GM18868 (cell line): ENCODE measurements at regions not wholly inside any gene's neighbourhood (a gene's known extent, or its start where the extent isn't known, plus 50 kb on each side); places are given as distances from the start of the nearest gene placed in this dataset.

ENCODE experiments used
- ATAC-seq: cut with Tn5 transposase; IDR thresholded peaks from one replicate; pipeline ENCODE4 v1.9.1; 2021; ENCODE audit warnings: mild to moderate bottlenecking, moderate library complexity; ENCODE audit not compliant: unreplicated experiment

- no peak for ATAC-seq
These were observed 664.4 kb downstream of the PTPRU start for GRCh38 chr1:29900712-29901111.

DNA sequence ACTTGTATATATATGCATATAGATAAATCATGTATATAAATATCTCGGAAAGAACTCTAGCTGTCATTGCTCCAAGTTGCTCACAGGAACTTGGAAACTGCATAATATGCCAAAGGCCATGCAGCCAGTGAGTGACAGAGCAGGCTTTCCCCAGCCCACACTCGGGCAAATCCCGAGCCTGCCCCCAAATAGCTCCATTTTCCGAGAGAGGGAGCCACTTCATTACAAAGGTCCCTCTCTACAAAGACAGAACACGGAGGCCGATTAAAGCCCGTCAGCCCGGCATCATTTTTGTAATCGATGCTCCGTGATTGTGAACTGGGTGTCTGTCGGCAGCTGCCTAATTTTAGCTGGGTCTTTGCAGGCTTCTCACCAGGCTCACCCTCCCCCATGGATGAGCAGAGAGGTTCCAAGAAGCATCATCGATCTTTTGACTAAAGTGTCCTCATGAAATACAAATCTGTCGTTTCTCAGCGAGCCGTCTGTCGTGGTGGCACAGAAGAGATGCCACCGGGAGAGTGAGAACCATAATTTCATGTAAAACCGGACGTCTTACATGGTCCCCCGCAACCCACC lies 663.9 kb downstream of the PTPRU start:
- ATAC-seq, result no peak

GRCh38 chr1:29896791-29897714 lies 660.7 kb downstream of the PTPRU start:
- no peak for ATAC-seq

- no peak for ATAC-seq
These were observed 660.0 kb downstream of the PTPRU start for GRCh38 chr1:29896300-29896699.

- ATAC-seq, result no peak
These were observed 658.9 kb downstream of the PTPRU start for GRCh38 chr1:29895201-29895600.

GRCh38 chr1:29894311-29894710 lies 658.0 kb downstream of the PTPRU start:
- no peak for ATAC-seq

DNA sequence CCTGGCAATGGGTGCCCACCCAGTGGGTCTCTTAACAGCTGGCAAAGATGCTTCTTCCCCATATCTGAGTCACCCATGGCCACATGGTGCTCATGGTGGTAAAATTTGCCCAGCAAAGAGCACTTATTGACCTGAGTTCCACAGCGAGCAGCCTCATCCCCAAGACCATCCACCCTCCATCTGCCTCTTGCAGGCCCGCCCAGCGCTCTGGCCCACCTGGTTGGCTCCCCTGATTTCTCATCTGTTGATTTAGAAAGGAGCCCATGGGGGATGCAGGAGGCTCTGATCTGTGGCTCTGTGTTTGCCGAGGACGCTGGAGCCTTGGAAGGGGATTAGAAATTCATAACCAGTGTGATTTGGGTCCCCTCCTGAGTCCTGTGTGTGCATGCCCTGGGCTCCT lies 657.5 kb downstream of the PTPRU start:
- no peak for ATAC-seq

GRCh38 chr1:29893046-29893723 lies 656.9 kb downstream of the PTPRU start:
- ATAC-seq, result no peak

DNA sequence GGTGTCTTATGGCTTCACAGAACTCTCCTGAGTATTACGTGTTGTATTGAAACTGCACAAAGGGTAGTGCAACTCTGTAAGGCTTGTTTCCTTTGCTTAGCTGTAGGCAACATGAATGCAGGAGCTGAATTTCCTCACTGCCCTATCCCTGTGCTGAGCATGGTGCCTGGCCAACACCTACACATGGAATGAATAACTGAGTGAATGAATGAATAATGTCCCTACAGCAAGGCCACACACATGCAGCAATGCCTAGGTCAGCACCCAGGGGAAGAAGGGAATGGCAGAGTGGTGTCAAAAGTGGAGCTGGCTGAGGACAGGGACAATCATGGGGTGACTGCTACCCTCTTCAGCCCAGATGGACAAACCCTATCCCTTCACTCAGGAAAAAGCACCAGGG lies 655.9 kb downstream of the PTPRU start:
- ATAC-seq, result no peak

GRCh38 chr1:29890201-29890959 lies 654.1 kb downstream of the PTPRU start:
- no peak for ATAC-seq

DNA sequence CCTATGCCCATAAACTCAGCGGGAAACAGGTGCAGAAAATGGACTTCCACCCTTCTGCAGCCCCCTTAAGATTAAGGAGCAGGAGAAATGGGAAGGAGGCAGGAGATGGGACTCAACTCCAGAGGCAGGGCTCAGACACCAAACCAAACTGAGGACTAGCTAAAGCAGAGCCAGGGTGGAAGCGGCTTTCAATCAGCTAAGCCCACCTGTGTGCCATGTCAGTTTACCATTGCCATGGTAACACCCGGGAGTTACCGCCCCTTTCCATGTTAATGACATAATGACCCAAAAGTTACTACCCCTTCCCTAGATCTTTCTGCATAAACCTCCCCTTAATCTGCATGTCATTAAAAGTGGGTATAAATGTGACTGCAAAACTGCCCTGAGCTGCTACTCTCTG lies 653.5 kb downstream of the PTPRU start:
- ATAC-seq, result no peak

DNA sequence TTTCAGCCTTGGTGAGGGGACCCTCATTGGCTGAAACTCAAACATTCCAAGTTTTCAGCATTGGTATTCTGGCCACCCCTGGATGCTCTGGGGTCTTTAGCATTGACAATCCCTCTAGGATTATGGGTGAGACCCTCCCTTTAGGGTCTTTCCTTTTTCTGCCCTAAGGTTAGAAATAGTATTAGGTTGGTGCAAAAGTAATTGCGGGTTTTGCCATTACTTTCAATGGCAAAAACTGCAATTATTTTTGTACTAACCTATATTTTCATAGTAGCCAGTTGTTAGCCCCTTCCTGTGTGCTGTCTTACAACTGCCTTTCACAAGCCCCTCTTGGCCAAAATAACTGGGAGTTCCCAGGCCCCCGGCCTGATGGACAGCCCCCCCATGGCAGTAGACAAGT lies 648.4 kb downstream of the PTPRU start:
- ATAC-seq, result no peak

DNA sequence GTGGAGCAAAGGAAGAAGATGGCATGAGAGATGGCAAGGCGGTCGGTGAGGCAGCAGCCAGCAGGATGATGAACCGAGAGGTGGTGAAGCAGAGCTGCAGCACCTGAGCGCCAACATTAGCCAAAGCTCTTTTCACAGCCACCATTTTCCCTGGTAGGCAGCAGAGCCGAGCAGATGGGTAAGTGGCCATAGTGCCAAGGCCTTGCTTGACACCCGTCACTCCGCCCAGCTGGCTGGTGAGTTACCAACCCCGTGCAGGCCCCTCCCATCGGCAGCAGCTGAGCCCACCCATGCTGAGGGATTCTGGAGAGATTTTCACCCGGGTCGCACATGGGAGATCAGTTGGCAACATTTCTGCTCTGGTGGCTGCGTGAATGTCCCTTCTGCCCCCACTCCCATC lies 647.7 kb downstream of the PTPRU start:
- no peak for ATAC-seq

DNA sequence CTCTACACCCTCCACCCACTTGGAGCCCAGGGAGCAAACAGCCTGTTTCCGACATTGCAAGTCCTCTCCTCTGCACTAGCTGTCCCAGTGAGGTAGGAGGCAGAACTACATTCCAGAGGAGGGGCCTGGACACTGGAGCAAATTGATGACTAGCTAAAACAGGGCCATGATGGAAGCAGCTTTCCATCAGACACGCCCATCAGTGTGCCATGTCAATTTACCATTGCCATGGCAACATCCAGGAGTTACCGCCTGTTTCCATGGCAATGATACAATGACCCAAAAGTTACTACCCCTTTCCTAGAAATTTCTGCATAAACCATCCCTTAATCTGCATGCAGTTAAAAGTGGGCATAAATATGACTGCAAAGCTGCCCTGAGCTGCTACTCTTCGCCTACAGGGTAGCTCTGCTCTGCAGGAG lies 647.1 kb downstream of the PTPRU start:
- ATAC-seq, result no peak

DNA sequence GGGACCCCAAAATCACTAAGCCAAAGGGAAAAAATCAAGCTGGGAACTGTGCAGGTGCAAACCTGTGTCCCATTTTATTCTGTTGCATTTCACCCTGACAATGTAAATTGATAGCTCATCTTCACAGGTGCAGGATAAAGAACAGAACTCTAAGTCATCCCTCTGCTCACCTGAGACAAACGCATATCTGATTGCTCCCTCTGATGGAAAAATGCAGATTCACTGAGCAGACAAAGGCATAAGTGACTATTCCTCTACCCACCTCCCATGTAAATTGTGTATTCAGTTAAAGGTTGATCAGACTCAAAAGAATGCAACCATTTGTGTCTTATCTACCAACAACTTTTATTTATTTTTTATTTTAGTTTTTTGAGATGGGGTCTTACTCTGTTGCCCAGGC lies 644.2 kb downstream of the PTPRU start:
- no peak for ATAC-seq

- ATAC-seq, result no peak
These were observed 642.9 kb downstream of the PTPRU start for GRCh38 chr1:29879217-29879616.

DNA sequence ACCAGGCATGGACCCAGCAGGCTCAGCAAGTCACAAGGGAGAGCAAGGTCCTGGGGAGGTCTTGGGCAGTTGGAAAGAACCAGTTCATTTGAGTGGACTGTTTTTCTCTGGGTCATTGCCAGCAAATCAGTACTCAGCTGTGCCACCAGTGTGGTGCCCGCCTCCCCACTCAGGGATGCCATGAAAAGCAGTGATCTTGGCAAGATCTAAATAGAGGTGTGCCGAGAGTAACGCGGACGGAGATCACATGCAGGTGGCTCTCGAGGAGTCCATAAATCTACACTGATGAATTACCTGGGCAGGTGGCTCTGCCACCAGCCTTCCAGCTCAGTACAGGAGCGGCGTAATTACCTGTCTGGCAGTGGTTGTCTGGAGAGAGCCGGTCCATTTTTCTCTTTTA lies 642.2 kb downstream of the PTPRU start:
- ATAC-seq, result no peak

DNA sequence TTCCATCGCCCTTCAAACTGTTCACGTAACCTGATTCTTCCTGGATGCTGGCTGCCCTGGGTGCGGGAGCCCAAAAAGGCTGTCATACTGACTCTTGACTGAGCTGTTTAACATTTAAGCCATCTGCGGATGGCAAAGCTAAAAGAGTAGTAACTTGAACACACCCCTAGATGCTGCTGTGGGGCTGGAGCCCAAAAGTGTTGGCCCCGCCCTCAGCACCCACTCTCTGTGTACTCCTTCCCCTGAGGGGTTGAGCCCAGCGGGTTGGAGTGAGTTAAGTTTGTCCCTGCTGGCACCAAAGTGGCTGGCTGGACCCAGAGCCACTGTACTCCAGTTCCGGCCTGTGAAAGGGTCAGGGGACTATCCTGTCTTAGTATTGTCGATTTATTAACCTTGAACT lies 640.6 kb downstream of the PTPRU start:
- ATAC-seq, result no peak

DNA sequence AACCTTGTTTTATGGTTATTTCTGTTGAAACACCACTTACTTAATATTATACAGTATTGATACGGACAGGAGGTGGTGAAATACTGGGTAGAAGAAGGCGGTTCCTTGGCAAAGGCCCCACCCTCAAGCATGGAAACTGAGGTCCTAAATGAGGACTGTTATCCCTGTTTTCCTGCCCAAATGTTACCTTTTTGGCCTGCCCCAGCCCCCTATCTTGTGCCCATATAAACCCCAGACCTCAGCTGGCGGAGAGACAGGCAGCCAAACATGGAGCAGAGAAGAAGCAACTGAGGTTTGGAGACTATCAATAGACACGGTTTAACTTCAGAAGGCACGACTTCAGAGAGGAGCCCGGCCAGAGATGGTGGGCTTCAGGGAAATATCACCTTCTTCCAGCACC lies 640.1 kb downstream of the PTPRU start:
- ATAC-seq, result no peak

GRCh38 chr1:29875557-29876028 lies 639.3 kb downstream of the PTPRU start:
- ATAC-seq, result no peak

- ATAC-seq, result no peak
These were observed 634.3 kb downstream of the PTPRU start for GRCh38 chr1:29870621-29871020.
